HL-60 (cell line): ENCODE measurements at regions not wholly inside any gene's neighbourhood (a gene's known extent, or its start where the extent isn't known, plus 50 kb on each side); places are given as distances from the start of the nearest gene placed in this dataset.

Experiments
- CTCF ChIP-seq: IDR thresholded peaks from one replicate; pipeline ENCODE4 v1.5.1; 2011; ENCODE audit warnings: low read length, control low read depth, inconsistent platforms; ENCODE audit not compliant: insufficient read depth
- GABPA ChIP-seq: IDR thresholded peaks from 2 replicates; pipeline ENCODE4 v1.6.1; 2012; ENCODE audit warnings: low read depth

DNA sequence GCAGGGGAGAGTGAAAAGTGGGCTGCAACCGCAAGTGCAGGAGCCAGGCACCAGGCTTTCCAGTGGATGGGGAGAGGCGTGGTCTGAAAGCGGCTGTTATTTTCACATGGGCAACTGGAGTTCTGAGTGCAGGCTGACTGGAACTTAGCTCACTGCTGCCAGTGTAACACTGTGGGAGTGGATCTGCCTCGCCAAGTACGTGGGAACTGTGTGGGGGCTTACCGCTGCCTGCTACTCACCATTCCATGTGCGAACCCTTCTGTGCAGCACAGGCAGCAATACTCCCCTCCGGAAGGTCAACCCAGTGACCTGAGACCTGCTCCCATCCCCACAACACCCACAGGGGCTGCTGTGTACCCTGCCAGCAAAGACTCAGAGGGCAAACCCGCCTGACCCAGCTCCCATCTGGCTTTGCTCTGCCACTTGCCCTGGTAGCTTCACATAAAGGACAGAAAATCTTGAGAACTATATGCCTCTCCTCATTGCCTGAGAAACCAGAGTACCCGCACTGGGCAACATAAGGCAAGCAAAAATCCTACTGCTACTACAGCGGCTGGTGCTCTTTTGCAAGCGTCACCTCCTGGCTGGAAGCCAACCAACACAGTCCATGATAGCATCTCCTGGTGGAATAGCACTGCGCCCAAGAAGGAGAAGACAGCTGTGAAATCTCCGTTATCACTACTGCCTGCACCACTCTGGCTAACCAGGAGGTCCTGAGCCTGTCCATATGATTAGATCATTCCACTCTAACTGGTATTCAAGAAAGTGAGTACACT lies 54.4 kb upstream of the SIRPG start:
- TF ChIP-seq CTCF: no peak
- no peak for TF ChIP-seq GABPA
